GM23338 (cell line): ENCODE measurements at regions not wholly inside any gene's neighbourhood (a gene's known extent, or its start where the extent isn't known, plus 50 kb on each side); places are given as distances from the start of the nearest gene placed in this dataset.

Source experiments
- ATAC-seq: fragments of 200-7000 bp; cut with Tn5 transposase; 3 replicates; pipeline ENCODE4 v1.9.1; 2020
- DNase-seq: peaks from one replicate; pipeline ENCODE4 v3.0.0-alpha.2; 2015; ENCODE audit warnings: low spot score
- H2AFZ ChIP-seq: fragments of 200-600 bp; sonication (generic); 2 replicates; pipeline ENCODE4 v1.8.0; 2016; ENCODE audit warnings: antibody characterized with exemption, mild to moderate bottlenecking, moderate library complexity
- H3F3A ChIP-seq: fragments of 200-600 bp; sonication (generic); replicated peaks from 2 replicates; pipeline ENCODE4 v1.8.0; 2017; ENCODE audit warnings: antibody characterized with exemption, mixed run types, low read depth
- H3K27ac ChIP-seq: fragments of 200-600 bp; sonication (generic); 2 replicates; pipeline ENCODE4 v1.6.1; 2016; ENCODE audit warnings: low read depth
- H3K27me3 ChIP-seq: fragments of 200-600 bp; sonication (generic); 2 replicates; pipeline ENCODE4 v1.8.0; 2016; ENCODE audit warnings: mild to moderate bottlenecking, mixed run types, moderate library complexity; ENCODE audit not compliant: insufficient read depth
- H3K36me3 ChIP-seq: fragments of 200-600 bp; sonication (generic); 2 replicates; pipeline ENCODE4 v1.8.0; 2016; ENCODE audit warnings: mild to moderate bottlenecking; ENCODE audit not compliant: insufficient read depth
- H3K4me1 ChIP-seq: fragments of 200-600 bp; sonication (generic); 2 replicates; pipeline ENCODE4 v1.8.0; 2016; ENCODE audit warnings: mild to moderate bottlenecking, moderate library complexity; ENCODE audit not compliant: insufficient read depth
- H3K4me2 ChIP-seq: fragments of 200-600 bp; sonication (generic); 2 replicates; pipeline ENCODE4 v1.7.1; 2017; ENCODE audit warnings: mixed run types
- H3K4me3 ChIP-seq: fragments of 200-600 bp; sonication (generic); 2 replicates; pipeline ENCODE4 v1.6.1; 2016; ENCODE audit warnings: mixed run types
- H3K79me2 ChIP-seq: fragments of 200-600 bp; sonication (generic); replicated peaks from 2 replicates; pipeline ENCODE4 v1.8.0; 2017; ENCODE audit warnings: mild to moderate bottlenecking; ENCODE audit not compliant: insufficient read depth
- H3K9me2 ChIP-seq: fragments of 200-600 bp; sonication (generic); 2 replicates; pipeline ENCODE4 v1.8.0; 2017; ENCODE audit not compliant: insufficient read depth
- H4K20me1 ChIP-seq: fragments of 200-600 bp; sonication (generic); replicated peaks from 2 replicates; pipeline ENCODE4 v1.8.0; 2017; ENCODE audit warnings: mild to moderate bottlenecking; ENCODE audit not compliant: insufficient read depth
- H3K27ac Mint-ChIP-seq: 2 replicates; pipeline ENCODE4 v1.8.0; 2020; ENCODE audit warnings: inconsistent platforms, mild to moderate bottlenecking, moderate library complexity, mixed read lengths
- H3K27me3 Mint-ChIP-seq: 3 replicates; pipeline ENCODE4 v1.8.0; 2022; ENCODE audit warnings: low read depth, mild to moderate bottlenecking, moderate library complexity, mixed read lengths, inconsistent platforms; ENCODE audit not compliant: insufficient read depth, poor library complexity
- H3K36me3 Mint-ChIP-seq: 3 replicates; pipeline ENCODE4 v1.8.0; 2021; ENCODE audit warnings: low read depth, mild to moderate bottlenecking, inconsistent platforms, moderate library complexity, mixed read lengths
- H3K4me1 Mint-ChIP-seq: 3 replicates; pipeline ENCODE4 v1.8.0; 2020; ENCODE audit warnings: mild to moderate bottlenecking, inconsistent platforms, mixed read lengths
- H3K4me3 Mint-ChIP-seq: 3 replicates; pipeline ENCODE4 v1.8.0; 2021; ENCODE audit warnings: moderate library complexity, mild to moderate bottlenecking, inconsistent platforms, mixed read lengths
- H3K9me3 Mint-ChIP-seq: 3 replicates; pipeline ENCODE4 v1.8.0; 2020; ENCODE audit warnings: moderate library complexity, mild to moderate bottlenecking, inconsistent platforms, mixed read lengths
- CREB1 ChIP-seq: fragments of 250-450 bp; sonication (Bioruptor Pico); IDR thresholded peaks from 2 replicates; pipeline ENCODE4 v1.5.0; 2020; ENCODE audit warnings: low read depth, mild to moderate bottlenecking, moderate library complexity
- EZH2 ChIP-seq: fragments of 200-600 bp; sonication (generic); IDR thresholded peaks from one replicate; pipeline ENCODE4 v1.8.0; 2017; ENCODE audit warnings: antibody characterized with exemption, mild to moderate bottlenecking, low read depth; ENCODE audit not compliant: unreplicated experiment
- EZH2phosphoT487 ChIP-seq: fragments of 200-600 bp; sonication (generic); IDR thresholded peaks from one replicate; pipeline ENCODE4 v1.8.1; 2018; ENCODE audit warnings: antibody characterized with exemption; ENCODE audit not compliant: unreplicated experiment
- JUNB ChIP-seq: IDR thresholded peaks from one replicate; pipeline ENCODE4 v1.6.1; 2016; ENCODE audit warnings: antibody characterized with exemption; ENCODE audit not compliant: unreplicated experiment
- NANOG ChIP-seq: IDR thresholded peaks from 2 replicates; pipeline ENCODE4 v1.6.1; 2016; ENCODE audit warnings: antibody characterized with exemption, borderline replicate concordance
- POLR2AphosphoS5 ChIP-seq: IDR thresholded peaks from 2 replicates; pipeline ENCODE4 v1.6.1; 2016; ENCODE audit warnings: antibody characterized with exemption, low read depth
- STAT1 ChIP-seq: IDR thresholded peaks from one replicate; pipeline ENCODE4 v1.6.1; 2016; ENCODE audit warnings: antibody characterized with exemption; ENCODE audit not compliant: unreplicated experiment
- ZNF114 ChIP-seq: fragments of 250-450 bp; sonication (Bioruptor Pico); IDR thresholded peaks from 2 replicates; pipeline ENCODE4 v1.5.0; 2020; ENCODE audit warnings: mild to moderate bottlenecking, moderate library complexity
- ZNF331 ChIP-seq: fragments of 250-450 bp; sonication (Bioruptor Pico); IDR thresholded peaks from 2 replicates; pipeline ENCODE4 v1.5.0; 2020; ENCODE audit warnings: low read depth, mild to moderate bottlenecking, moderate library complexity
- TF ChIP-seq, protein P1 (sequence below): IDR thresholded peaks from one replicate; pipeline ENCODE4 v1.6.1; 2018; ENCODE audit warnings: antibody characterized with exemption; ENCODE audit not compliant: unreplicated experiment
- TF ChIP-seq, protein P2 (sequence below): fragments of 250-450 bp; sonication (Bioruptor Pico); IDR thresholded peaks from 2 replicates; pipeline ENCODE4 v1.5.0; 2020; ENCODE audit warnings: mild to moderate bottlenecking, moderate library complexity
- TF ChIP-seq, protein P3 (sequence below), 2 experiments: fragments of 200-600 bp in 1 of 2; sonication (generic) in 1 of 2; conservative IDR thresholded peaks; 2 replicates each; pipeline versions ENCODE4 v1.5.1 to v1.6.1; 2016 to 2017; ENCODE audit warnings: antibody characterized with exemption in 2 of 2, low read depth in 2 of 2, mild to moderate bottlenecking in 2 of 2, moderate library complexity in 1 of 2
- TF ChIP-seq, protein P4 (sequence below): IDR thresholded peaks from 2 replicates; pipeline ENCODE4 v1.6.1; 2016; ENCODE audit warnings: antibody characterized with exemption

DNA sequence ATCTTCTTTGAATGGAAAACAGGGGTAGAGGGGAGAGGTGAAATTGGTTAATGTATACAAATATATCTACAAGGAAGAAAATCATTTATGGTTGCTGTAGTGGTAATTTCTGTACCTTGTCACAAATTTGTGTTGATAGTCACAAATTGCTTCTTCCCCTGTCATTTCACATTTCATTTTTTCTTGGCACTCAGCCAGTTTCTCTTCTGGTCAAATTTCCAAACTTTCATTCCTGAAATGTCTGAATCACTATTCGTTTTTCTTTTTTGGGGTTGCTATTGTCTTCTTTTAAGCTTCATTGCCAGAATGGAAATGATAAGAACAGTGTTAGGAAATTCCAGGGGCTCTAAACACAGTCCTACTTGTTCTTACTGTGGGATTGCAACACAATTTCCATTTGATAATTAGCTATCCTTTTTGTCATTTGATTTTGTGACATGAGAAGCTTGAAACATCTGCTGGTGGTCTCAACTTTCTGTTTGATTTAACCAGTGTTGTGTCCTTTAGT, 136.0 kb upstream of the GCFC2 start:
- Histone ChIP-seq H3F3A (no peaks in the 10 kb centered on the region), H3K4me1 (no peaks in the 10 kb centered on the region), H3K9me2 (no peaks in the 10 kb centered on the region), H3K27ac (no peak overlapping the region), H3K27me3 (no peaks in the 10 kb centered on the region), H3K4me2 (no peak overlapping the region), H4K20me1 (no peaks in the 10 kb centered on the region), H3K36me3 (no peaks in the 10 kb centered on the region), H3K4me3 (no peak overlapping the region), H2AFZ (no peak overlapping the region), H3K79me2 (no peaks in the 10 kb centered on the region)
- H3K27ac Mint-ChIP-seq = no peak overlapping the region
- H3K27me3 Mint-ChIP-seq = no peaks in the 10 kb centered on the region
- no peak overlapping the region for H3K4me3 Mint-ChIP-seq
- no peaks in the 10 kb centered on the region for H3K4me1 Mint-ChIP-seq
- no peaks in the 10 kb centered on the region for H3K36me3 Mint-ChIP-seq
- DNase-seq (no peak), ATAC-seq (no peak)
- TF ChIP-seq ZNF331 (CRISPR knock-in tag) = no peak
- TF ChIP-seq, protein P1, sequence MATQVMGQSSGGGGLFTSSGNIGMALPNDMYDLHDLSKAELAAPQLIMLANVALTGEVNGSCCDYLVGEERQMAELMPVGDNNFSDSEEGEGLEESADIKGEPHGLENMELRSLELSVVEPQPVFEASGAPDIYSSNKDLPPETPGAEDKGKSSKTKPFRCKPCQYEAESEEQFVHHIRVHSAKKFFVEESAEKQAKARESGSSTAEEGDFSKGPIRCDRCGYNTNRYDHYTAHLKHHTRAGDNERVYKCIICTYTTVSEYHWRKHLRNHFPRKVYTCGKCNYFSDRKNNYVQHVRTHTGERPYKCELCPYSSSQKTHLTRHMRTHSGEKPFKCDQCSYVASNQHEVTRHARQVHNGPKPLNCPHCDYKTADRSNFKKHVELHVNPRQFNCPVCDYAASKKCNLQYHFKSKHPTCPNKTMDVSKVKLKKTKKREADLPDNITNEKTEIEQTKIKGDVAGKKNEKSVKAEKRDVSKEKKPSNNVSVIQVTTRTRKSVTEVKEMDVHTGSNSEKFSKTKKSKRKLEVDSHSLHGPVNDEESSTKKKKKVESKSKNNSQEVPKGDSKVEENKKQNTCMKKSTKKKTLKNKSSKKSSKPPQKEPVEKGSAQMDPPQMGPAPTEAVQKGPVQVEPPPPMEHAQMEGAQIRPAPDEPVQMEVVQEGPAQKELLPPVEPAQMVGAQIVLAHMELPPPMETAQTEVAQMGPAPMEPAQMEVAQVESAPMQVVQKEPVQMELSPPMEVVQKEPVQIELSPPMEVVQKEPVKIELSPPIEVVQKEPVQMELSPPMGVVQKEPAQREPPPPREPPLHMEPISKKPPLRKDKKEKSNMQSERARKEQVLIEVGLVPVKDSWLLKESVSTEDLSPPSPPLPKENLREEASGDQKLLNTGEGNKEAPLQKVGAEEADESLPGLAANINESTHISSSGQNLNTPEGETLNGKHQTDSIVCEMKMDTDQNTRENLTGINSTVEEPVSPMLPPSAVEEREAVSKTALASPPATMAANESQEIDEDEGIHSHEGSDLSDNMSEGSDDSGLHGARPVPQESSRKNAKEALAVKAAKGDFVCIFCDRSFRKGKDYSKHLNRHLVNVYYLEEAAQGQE = no peak
- TF ChIP-seq, protein P2, sequence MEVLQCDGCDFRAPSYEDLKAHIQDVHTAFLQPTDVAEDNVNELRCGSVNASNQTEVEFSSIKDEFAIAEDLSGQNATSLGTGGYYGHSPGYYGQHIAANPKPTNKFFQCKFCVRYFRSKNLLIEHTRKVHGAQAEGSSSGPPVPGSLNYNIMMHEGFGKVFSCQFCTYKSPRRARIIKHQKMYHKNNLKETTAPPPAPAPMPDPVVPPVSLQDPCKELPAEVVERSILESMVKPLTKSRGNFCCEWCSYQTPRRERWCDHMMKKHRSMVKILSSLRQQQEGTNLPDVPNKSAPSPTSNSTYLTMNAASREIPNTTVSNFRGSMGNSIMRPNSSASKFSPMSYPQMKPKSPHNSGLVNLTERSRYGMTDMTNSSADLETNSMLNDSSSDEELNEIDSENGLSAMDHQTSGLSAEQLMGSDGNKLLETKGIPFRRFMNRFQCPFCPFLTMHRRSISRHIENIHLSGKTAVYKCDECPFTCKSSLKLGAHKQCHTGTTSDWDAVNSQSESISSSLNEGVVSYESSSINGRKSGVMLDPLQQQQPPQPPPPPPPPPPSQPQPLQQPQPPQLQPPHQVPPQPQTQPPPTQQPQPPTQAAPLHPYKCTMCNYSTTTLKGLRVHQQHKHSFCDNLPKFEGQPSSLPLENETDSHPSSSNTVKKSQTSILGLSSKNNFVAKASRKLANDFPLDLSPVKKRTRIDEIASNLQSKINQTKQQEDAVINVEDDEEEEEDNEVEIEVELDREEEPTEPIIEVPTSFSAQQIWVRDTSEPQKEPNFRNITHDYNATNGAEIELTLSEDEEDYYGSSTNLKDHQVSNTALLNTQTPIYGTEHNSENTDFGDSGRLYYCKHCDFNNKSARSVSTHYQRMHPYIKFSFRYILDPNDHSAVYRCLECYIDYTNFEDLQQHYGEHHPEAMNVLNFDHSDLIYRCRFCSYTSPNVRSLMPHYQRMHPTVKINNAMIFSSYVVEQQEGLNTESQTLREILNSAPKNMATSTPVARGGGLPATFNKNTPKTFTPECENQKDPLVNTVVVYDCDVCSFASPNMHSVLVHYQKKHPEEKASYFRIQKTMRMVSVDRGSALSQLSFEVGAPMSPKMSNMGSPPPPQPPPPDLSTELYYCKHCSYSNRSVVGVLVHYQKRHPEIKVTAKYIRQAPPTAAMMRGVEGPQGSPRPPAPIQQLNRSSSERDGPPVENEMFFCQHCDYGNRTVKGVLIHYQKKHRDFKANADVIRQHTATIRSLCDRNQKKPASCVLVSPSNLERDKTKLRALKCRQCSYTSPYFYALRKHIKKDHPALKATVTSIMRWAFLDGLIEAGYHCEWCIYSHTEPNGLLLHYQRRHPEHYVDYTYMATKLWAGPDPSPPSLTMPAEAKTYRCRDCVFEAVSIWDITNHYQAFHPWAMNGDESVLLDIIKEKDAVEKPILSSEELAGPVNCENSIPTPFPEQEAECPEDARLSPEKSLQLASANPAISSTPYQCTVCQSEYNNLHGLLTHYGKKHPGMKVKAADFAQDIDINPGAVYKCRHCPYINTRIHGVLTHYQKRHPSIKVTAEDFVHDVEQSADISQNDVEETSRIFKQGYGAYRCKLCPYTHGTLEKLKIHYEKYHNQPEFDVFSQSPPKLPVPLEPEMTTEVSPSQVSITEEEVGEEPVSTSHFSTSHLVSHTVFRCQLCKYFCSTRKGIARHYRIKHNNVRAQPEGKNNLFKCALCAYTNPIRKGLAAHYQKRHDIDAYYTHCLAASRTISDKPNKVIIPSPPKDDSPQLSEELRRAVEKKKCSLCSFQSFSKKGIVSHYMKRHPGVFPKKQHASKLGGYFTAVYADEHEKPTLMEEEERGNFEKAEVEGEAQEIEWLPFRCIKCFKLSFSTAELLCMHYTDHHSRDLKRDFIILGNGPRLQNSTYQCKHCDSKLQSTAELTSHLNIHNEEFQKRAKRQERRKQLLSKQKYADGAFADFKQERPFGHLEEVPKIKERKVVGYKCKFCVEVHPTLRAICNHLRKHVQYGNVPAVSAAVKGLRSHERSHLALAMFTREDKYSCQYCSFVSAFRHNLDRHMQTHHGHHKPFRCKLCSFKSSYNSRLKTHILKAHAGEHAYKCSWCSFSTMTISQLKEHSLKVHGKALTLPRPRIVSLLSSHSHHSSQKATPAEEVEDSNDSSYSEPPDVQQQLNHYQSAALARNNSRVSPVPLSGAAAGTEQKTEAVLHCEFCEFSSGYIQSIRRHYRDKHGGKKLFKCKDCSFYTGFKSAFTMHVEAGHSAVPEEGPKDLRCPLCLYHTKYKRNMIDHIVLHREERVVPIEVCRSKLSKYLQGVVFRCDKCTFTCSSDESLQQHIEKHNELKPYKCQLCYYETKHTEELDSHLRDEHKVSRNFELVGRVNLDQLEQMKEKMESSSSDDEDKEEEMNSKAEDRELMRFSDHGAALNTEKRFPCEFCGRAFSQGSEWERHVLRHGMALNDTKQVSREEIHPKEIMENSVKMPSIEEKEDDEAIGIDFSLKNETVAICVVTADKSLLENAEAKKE (CRISPR knock-in tag) = no peak
- TF ChIP-seq EZH2phosphoT487 = no peak
- TF ChIP-seq CREB1 (CRISPR knock-in tag) = no peak
- no peak for TF ChIP-seq ZNF114 (CRISPR knock-in tag)
- TF ChIP-seq, protein P3, sequence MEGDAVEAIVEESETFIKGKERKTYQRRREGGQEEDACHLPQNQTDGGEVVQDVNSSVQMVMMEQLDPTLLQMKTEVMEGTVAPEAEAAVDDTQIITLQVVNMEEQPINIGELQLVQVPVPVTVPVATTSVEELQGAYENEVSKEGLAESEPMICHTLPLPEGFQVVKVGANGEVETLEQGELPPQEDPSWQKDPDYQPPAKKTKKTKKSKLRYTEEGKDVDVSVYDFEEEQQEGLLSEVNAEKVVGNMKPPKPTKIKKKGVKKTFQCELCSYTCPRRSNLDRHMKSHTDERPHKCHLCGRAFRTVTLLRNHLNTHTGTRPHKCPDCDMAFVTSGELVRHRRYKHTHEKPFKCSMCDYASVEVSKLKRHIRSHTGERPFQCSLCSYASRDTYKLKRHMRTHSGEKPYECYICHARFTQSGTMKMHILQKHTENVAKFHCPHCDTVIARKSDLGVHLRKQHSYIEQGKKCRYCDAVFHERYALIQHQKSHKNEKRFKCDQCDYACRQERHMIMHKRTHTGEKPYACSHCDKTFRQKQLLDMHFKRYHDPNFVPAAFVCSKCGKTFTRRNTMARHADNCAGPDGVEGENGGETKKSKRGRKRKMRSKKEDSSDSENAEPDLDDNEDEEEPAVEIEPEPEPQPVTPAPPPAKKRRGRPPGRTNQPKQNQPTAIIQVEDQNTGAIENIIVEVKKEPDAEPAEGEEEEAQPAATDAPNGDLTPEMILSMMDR (conservative IDR thresholded peaks at IDR 0.05; ENCODE audit: low read depth in 2 of 2) = no peak
- TF ChIP-seq, protein P4, sequence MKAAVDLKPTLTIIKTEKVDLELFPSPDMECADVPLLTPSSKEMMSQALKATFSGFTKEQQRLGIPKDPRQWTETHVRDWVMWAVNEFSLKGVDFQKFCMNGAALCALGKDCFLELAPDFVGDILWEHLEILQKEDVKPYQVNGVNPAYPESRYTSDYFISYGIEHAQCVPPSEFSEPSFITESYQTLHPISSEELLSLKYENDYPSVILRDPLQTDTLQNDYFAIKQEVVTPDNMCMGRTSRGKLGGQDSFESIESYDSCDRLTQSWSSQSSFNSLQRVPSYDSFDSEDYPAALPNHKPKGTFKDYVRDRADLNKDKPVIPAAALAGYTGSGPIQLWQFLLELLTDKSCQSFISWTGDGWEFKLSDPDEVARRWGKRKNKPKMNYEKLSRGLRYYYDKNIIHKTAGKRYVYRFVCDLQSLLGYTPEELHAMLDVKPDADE = no peak
- TF ChIP-seq JUNB = no peak
- no peak for TF ChIP-seq POLR2AphosphoS5
- no peak for TF ChIP-seq EZH2
- TF ChIP-seq STAT1 = no peak
- TF ChIP-seq NANOG = no peak
- no peaks in the 10 kb centered on the region for H3K9me3 Mint-ChIP-seq
